GM23338 (cell line): ENCODE measurements at regions not wholly inside any gene's neighbourhood (a gene's known extent, or its start where the extent isn't known, plus 50 kb on each side); places are given as distances from the start of the nearest gene placed in this dataset.

Experiments
- ATAC-seq: fragments of 200-7000 bp; cut with Tn5 transposase; 3 replicates; pipeline ENCODE4 v1.9.1; 2020
- DNase-seq: peaks from one replicate; pipeline ENCODE4 v3.0.0-alpha.2; 2015; ENCODE audit warnings: low spot score
- H2AFZ ChIP-seq: fragments of 200-600 bp; sonication (generic); 2 replicates; pipeline ENCODE4 v1.8.0; 2016; ENCODE audit warnings: antibody characterized with exemption, mild to moderate bottlenecking, moderate library complexity
- H3F3A ChIP-seq: fragments of 200-600 bp; sonication (generic); replicated peaks from 2 replicates; pipeline ENCODE4 v1.8.0; 2017; ENCODE audit warnings: antibody characterized with exemption, mixed run types, low read depth
- H3K27ac ChIP-seq: fragments of 200-600 bp; sonication (generic); 2 replicates; pipeline ENCODE4 v1.6.1; 2016; ENCODE audit warnings: low read depth
- H3K27me3 ChIP-seq: fragments of 200-600 bp; sonication (generic); 2 replicates; pipeline ENCODE4 v1.8.0; 2016; ENCODE audit warnings: mild to moderate bottlenecking, mixed run types, moderate library complexity; ENCODE audit not compliant: insufficient read depth
- H3K36me3 ChIP-seq: fragments of 200-600 bp; sonication (generic); 2 replicates; pipeline ENCODE4 v1.8.0; 2016; ENCODE audit warnings: mild to moderate bottlenecking; ENCODE audit not compliant: insufficient read depth
- H3K4me1 ChIP-seq: fragments of 200-600 bp; sonication (generic); 2 replicates; pipeline ENCODE4 v1.8.0; 2016; ENCODE audit warnings: mild to moderate bottlenecking, moderate library complexity; ENCODE audit not compliant: insufficient read depth
- H3K4me2 ChIP-seq: fragments of 200-600 bp; sonication (generic); 2 replicates; pipeline ENCODE4 v1.7.1; 2017; ENCODE audit warnings: mixed run types
- H3K4me3 ChIP-seq: fragments of 200-600 bp; sonication (generic); 2 replicates; pipeline ENCODE4 v1.6.1; 2016; ENCODE audit warnings: mixed run types
- H3K79me2 ChIP-seq: fragments of 200-600 bp; sonication (generic); replicated peaks from 2 replicates; pipeline ENCODE4 v1.8.0; 2017; ENCODE audit warnings: mild to moderate bottlenecking; ENCODE audit not compliant: insufficient read depth
- H3K9me2 ChIP-seq: fragments of 200-600 bp; sonication (generic); 2 replicates; pipeline ENCODE4 v1.8.0; 2017; ENCODE audit not compliant: insufficient read depth
- H4K20me1 ChIP-seq: fragments of 200-600 bp; sonication (generic); replicated peaks from 2 replicates; pipeline ENCODE4 v1.8.0; 2017; ENCODE audit warnings: mild to moderate bottlenecking; ENCODE audit not compliant: insufficient read depth
- H3K27ac Mint-ChIP-seq: 2 replicates; pipeline ENCODE4 v1.8.0; 2020; ENCODE audit warnings: inconsistent platforms, mild to moderate bottlenecking, moderate library complexity, mixed read lengths
- H3K27me3 Mint-ChIP-seq: 3 replicates; pipeline ENCODE4 v1.8.0; 2022; ENCODE audit warnings: low read depth, mild to moderate bottlenecking, moderate library complexity, mixed read lengths, inconsistent platforms; ENCODE audit not compliant: insufficient read depth, poor library complexity
- H3K36me3 Mint-ChIP-seq: 3 replicates; pipeline ENCODE4 v1.8.0; 2021; ENCODE audit warnings: low read depth, mild to moderate bottlenecking, inconsistent platforms, moderate library complexity, mixed read lengths
- H3K4me1 Mint-ChIP-seq: 3 replicates; pipeline ENCODE4 v1.8.0; 2020; ENCODE audit warnings: mild to moderate bottlenecking, inconsistent platforms, mixed read lengths
- H3K4me3 Mint-ChIP-seq: 3 replicates; pipeline ENCODE4 v1.8.0; 2021; ENCODE audit warnings: moderate library complexity, mild to moderate bottlenecking, inconsistent platforms, mixed read lengths
- H3K9me3 Mint-ChIP-seq: 3 replicates; pipeline ENCODE4 v1.8.0; 2020; ENCODE audit warnings: moderate library complexity, mild to moderate bottlenecking, inconsistent platforms, mixed read lengths
- CREB1 ChIP-seq: fragments of 250-450 bp; sonication (Bioruptor Pico); IDR thresholded peaks from 2 replicates; pipeline ENCODE4 v1.5.0; 2020; ENCODE audit warnings: low read depth, mild to moderate bottlenecking, moderate library complexity
- EZH2 ChIP-seq: fragments of 200-600 bp; sonication (generic); IDR thresholded peaks from one replicate; pipeline ENCODE4 v1.8.0; 2017; ENCODE audit warnings: antibody characterized with exemption, mild to moderate bottlenecking, low read depth; ENCODE audit not compliant: unreplicated experiment
- EZH2phosphoT487 ChIP-seq: fragments of 200-600 bp; sonication (generic); IDR thresholded peaks from one replicate; pipeline ENCODE4 v1.8.1; 2018; ENCODE audit warnings: antibody characterized with exemption; ENCODE audit not compliant: unreplicated experiment
- JUNB ChIP-seq: IDR thresholded peaks from one replicate; pipeline ENCODE4 v1.6.1; 2016; ENCODE audit warnings: antibody characterized with exemption; ENCODE audit not compliant: unreplicated experiment
- NANOG ChIP-seq: IDR thresholded peaks from 2 replicates; pipeline ENCODE4 v1.6.1; 2016; ENCODE audit warnings: antibody characterized with exemption, borderline replicate concordance
- POLR2AphosphoS5 ChIP-seq: IDR thresholded peaks from 2 replicates; pipeline ENCODE4 v1.6.1; 2016; ENCODE audit warnings: antibody characterized with exemption, low read depth
- STAT1 ChIP-seq: IDR thresholded peaks from one replicate; pipeline ENCODE4 v1.6.1; 2016; ENCODE audit warnings: antibody characterized with exemption; ENCODE audit not compliant: unreplicated experiment
- ZNF114 ChIP-seq: fragments of 250-450 bp; sonication (Bioruptor Pico); IDR thresholded peaks from 2 replicates; pipeline ENCODE4 v1.5.0; 2020; ENCODE audit warnings: mild to moderate bottlenecking, moderate library complexity
- ZNF331 ChIP-seq: fragments of 250-450 bp; sonication (Bioruptor Pico); IDR thresholded peaks from 2 replicates; pipeline ENCODE4 v1.5.0; 2020; ENCODE audit warnings: low read depth, mild to moderate bottlenecking, moderate library complexity
- TF ChIP-seq, protein P1 (sequence below): IDR thresholded peaks from one replicate; pipeline ENCODE4 v1.6.1; 2018; ENCODE audit warnings: antibody characterized with exemption; ENCODE audit not compliant: unreplicated experiment
- TF ChIP-seq, protein P2 (sequence below), 2 experiments: fragments of 200-600 bp in 1 of 2; sonication (generic) in 1 of 2; conservative IDR thresholded peaks; 2 replicates each; pipeline versions ENCODE4 v1.5.1 to v1.6.1; 2016 to 2017; ENCODE audit warnings: antibody characterized with exemption in 2 of 2, low read depth in 2 of 2, mild to moderate bottlenecking in 2 of 2, moderate library complexity in 1 of 2
- TF ChIP-seq, protein P3 (sequence below): IDR thresholded peaks from 2 replicates; pipeline ENCODE4 v1.6.1; 2016; ENCODE audit warnings: antibody characterized with exemption
- TF ChIP-seq, protein P4 (sequence below): fragments of 250-450 bp; sonication (Bioruptor Pico); IDR thresholded peaks from 2 replicates; pipeline ENCODE4 v1.5.0; 2020; ENCODE audit warnings: mild to moderate bottlenecking, moderate library complexity

DNA sequence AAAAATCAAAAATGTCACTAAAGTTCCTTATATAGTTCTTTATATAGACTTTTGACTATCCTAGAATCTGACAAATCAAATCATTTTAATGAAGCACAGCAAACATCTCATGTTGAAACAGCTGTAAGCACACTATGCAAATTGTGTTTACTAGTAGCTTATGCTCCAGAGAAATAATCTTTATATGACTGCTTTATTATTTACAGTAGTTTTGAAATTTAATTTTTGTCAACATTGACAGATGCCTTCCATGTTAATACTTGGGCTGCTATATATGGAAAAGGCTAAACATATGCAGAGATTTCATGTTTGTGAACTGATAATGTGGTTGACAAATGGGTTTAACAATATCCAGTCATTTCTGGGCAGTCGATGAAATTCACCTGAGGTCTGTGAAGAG, 616.8 kb downstream of the TAFA4 start:
- Histone ChIP-seq H2AFZ (no peak overlapping the region), H3K4me1 (no peaks in the 10 kb centered on the region), H3K4me2 (no peak overlapping the region), H3F3A (no peaks in the 10 kb centered on the region), H3K79me2 (no peaks in the 10 kb centered on the region), H3K9me2 (no peaks in the 10 kb centered on the region), H3K27me3 (no peaks in the 10 kb centered on the region), H3K4me3 (no peak overlapping the region), H4K20me1 (no peaks in the 10 kb centered on the region), H3K36me3 (no peaks in the 10 kb centered on the region), H3K27ac (no peak overlapping the region)
- H3K36me3 Mint-ChIP-seq, result peaks cover 16% of the 10 kb centered on the region
- ATAC-seq (no peak), DNase-seq (no peak)
- H3K4me1 Mint-ChIP-seq, result no peaks in the 10 kb centered on the region
- no peak overlapping the region for H3K4me3 Mint-ChIP-seq
- TF ChIP-seq CREB1 (CRISPR knock-in tag) (no peak), POLR2AphosphoS5 (no peak), ZNF114 (CRISPR knock-in tag) (no peak), STAT1 (no peak), EZH2 (no peak), JUNB (no peak), NANOG (no peak), ZNF331 (CRISPR knock-in tag) (no peak), EZH2phosphoT487 (no peak)
- TF ChIP-seq, protein P1, sequence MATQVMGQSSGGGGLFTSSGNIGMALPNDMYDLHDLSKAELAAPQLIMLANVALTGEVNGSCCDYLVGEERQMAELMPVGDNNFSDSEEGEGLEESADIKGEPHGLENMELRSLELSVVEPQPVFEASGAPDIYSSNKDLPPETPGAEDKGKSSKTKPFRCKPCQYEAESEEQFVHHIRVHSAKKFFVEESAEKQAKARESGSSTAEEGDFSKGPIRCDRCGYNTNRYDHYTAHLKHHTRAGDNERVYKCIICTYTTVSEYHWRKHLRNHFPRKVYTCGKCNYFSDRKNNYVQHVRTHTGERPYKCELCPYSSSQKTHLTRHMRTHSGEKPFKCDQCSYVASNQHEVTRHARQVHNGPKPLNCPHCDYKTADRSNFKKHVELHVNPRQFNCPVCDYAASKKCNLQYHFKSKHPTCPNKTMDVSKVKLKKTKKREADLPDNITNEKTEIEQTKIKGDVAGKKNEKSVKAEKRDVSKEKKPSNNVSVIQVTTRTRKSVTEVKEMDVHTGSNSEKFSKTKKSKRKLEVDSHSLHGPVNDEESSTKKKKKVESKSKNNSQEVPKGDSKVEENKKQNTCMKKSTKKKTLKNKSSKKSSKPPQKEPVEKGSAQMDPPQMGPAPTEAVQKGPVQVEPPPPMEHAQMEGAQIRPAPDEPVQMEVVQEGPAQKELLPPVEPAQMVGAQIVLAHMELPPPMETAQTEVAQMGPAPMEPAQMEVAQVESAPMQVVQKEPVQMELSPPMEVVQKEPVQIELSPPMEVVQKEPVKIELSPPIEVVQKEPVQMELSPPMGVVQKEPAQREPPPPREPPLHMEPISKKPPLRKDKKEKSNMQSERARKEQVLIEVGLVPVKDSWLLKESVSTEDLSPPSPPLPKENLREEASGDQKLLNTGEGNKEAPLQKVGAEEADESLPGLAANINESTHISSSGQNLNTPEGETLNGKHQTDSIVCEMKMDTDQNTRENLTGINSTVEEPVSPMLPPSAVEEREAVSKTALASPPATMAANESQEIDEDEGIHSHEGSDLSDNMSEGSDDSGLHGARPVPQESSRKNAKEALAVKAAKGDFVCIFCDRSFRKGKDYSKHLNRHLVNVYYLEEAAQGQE, result no peak
- TF ChIP-seq, protein P2, sequence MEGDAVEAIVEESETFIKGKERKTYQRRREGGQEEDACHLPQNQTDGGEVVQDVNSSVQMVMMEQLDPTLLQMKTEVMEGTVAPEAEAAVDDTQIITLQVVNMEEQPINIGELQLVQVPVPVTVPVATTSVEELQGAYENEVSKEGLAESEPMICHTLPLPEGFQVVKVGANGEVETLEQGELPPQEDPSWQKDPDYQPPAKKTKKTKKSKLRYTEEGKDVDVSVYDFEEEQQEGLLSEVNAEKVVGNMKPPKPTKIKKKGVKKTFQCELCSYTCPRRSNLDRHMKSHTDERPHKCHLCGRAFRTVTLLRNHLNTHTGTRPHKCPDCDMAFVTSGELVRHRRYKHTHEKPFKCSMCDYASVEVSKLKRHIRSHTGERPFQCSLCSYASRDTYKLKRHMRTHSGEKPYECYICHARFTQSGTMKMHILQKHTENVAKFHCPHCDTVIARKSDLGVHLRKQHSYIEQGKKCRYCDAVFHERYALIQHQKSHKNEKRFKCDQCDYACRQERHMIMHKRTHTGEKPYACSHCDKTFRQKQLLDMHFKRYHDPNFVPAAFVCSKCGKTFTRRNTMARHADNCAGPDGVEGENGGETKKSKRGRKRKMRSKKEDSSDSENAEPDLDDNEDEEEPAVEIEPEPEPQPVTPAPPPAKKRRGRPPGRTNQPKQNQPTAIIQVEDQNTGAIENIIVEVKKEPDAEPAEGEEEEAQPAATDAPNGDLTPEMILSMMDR (conservative IDR thresholded peaks at IDR 0.05; ENCODE audit: low read depth in 2 of 2), result no peak
- TF ChIP-seq, protein P3, sequence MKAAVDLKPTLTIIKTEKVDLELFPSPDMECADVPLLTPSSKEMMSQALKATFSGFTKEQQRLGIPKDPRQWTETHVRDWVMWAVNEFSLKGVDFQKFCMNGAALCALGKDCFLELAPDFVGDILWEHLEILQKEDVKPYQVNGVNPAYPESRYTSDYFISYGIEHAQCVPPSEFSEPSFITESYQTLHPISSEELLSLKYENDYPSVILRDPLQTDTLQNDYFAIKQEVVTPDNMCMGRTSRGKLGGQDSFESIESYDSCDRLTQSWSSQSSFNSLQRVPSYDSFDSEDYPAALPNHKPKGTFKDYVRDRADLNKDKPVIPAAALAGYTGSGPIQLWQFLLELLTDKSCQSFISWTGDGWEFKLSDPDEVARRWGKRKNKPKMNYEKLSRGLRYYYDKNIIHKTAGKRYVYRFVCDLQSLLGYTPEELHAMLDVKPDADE, result no peak
- TF ChIP-seq, protein P4, sequence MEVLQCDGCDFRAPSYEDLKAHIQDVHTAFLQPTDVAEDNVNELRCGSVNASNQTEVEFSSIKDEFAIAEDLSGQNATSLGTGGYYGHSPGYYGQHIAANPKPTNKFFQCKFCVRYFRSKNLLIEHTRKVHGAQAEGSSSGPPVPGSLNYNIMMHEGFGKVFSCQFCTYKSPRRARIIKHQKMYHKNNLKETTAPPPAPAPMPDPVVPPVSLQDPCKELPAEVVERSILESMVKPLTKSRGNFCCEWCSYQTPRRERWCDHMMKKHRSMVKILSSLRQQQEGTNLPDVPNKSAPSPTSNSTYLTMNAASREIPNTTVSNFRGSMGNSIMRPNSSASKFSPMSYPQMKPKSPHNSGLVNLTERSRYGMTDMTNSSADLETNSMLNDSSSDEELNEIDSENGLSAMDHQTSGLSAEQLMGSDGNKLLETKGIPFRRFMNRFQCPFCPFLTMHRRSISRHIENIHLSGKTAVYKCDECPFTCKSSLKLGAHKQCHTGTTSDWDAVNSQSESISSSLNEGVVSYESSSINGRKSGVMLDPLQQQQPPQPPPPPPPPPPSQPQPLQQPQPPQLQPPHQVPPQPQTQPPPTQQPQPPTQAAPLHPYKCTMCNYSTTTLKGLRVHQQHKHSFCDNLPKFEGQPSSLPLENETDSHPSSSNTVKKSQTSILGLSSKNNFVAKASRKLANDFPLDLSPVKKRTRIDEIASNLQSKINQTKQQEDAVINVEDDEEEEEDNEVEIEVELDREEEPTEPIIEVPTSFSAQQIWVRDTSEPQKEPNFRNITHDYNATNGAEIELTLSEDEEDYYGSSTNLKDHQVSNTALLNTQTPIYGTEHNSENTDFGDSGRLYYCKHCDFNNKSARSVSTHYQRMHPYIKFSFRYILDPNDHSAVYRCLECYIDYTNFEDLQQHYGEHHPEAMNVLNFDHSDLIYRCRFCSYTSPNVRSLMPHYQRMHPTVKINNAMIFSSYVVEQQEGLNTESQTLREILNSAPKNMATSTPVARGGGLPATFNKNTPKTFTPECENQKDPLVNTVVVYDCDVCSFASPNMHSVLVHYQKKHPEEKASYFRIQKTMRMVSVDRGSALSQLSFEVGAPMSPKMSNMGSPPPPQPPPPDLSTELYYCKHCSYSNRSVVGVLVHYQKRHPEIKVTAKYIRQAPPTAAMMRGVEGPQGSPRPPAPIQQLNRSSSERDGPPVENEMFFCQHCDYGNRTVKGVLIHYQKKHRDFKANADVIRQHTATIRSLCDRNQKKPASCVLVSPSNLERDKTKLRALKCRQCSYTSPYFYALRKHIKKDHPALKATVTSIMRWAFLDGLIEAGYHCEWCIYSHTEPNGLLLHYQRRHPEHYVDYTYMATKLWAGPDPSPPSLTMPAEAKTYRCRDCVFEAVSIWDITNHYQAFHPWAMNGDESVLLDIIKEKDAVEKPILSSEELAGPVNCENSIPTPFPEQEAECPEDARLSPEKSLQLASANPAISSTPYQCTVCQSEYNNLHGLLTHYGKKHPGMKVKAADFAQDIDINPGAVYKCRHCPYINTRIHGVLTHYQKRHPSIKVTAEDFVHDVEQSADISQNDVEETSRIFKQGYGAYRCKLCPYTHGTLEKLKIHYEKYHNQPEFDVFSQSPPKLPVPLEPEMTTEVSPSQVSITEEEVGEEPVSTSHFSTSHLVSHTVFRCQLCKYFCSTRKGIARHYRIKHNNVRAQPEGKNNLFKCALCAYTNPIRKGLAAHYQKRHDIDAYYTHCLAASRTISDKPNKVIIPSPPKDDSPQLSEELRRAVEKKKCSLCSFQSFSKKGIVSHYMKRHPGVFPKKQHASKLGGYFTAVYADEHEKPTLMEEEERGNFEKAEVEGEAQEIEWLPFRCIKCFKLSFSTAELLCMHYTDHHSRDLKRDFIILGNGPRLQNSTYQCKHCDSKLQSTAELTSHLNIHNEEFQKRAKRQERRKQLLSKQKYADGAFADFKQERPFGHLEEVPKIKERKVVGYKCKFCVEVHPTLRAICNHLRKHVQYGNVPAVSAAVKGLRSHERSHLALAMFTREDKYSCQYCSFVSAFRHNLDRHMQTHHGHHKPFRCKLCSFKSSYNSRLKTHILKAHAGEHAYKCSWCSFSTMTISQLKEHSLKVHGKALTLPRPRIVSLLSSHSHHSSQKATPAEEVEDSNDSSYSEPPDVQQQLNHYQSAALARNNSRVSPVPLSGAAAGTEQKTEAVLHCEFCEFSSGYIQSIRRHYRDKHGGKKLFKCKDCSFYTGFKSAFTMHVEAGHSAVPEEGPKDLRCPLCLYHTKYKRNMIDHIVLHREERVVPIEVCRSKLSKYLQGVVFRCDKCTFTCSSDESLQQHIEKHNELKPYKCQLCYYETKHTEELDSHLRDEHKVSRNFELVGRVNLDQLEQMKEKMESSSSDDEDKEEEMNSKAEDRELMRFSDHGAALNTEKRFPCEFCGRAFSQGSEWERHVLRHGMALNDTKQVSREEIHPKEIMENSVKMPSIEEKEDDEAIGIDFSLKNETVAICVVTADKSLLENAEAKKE, result no peak
- H3K27me3 Mint-ChIP-seq, result peaks cover 2% of the 10 kb centered on the region
- H3K9me3 Mint-ChIP-seq, result peaks cover 19% of the 10 kb centered on the region
- no peak overlapping the region for H3K27ac Mint-ChIP-seq
